BJ (cell line): ENCODE measurements at regions not wholly inside any gene's neighbourhood (a gene's known extent, or its start where the extent isn't known, plus 50 kb on each side); places are given as distances from the start of the nearest gene placed in this dataset.
"Not testable (repeated sequence)": the region's sequence is repeated elsewhere in the genome, so short reads cannot be mapped to it uniquely, and the experiment has no call there.

Experiments used
- CTCF ChIA-PET: fragments of 350-600 bp; formaldehyde crosslinking; extraction: SDS; loops from one replicate; lab custom pipeline; 2021; ENCODE audit warnings: antibody characterized with exemption, inconsistent platforms; lab: Yijun Ruan, JAX
- POLR2A ChIA-PET: fragments of 300-600 bp; sonication (Branson Sonifier 250); formaldehyde crosslinking; extraction: SDS; loops from one replicate; lab custom pipeline; 2021; ENCODE audit warnings: antibody characterized with exemption; lab: Charles Lee
- DNase-seq: peaks from one replicate; pipeline ENCODE4 v3.0.0-alpha.2; 2011; ENCODE audit warnings: low read depth
- H3K27me3 ChIP-seq: 2 replicates; pipeline ENCODE4 v1.6.0; 2011; ENCODE audit warnings: low read length; ENCODE audit not compliant: control insufficient read depth, insufficient read depth
- H3K36me3 ChIP-seq: 2 replicates; pipeline ENCODE4 v1.5.1; 2011; ENCODE audit warnings: low read length; ENCODE audit not compliant: control insufficient read depth, insufficient read depth
- H3K4me3 ChIP-seq: 2 replicates; pipeline ENCODE4 v1.5.1; 2011; ENCODE audit warnings: low read depth, mild to moderate bottlenecking, control low read depth, low read length
- CTCF ChIP-seq: IDR thresholded peaks from 2 replicates; pipeline ENCODE4 v1.5.1; 2011; ENCODE audit warnings: low read depth, mild to moderate bottlenecking, control low read depth, inconsistent platforms, low read length, moderate library complexity; ENCODE audit not compliant: insufficient read depth

- POLR2A ChIA-PET, result no interaction called here
- H3K4me3 ChIP-seq, result no peak overlapping the region
- TF ChIP-seq CTCF, result no peak
- H3K36me3 ChIP-seq, result no peaks in the 10 kb centered on the region
- CTCF ChIA-PET, result no interaction called here
- no peak for DNase-seq
- H3K27me3 ChIP-seq, result no peaks in the 10 kb centered on the region
Observed at GRCh38 chr9:31542384-31543055, 841.9 kb upstream of the ACO1 start.

- Histone ChIP-seq H3K4me3 (no peak overlapping the region), H3K27me3 (no peaks in the 10 kb centered on the region), H3K36me3 (no peaks in the 10 kb centered on the region)
- no peak for TF ChIP-seq CTCF
- CTCF ChIA-PET, result interaction anchor here (0.5 kb wide), 1 partner anchor 906 kb away, joined by 4 read pairs; no protein-coding TSS in a partner anchor
- DNase-seq, result no peak
- POLR2A ChIA-PET, result no interaction called here
Observed at GRCh38 chr9:31554941-31555340, 829.5 kb upstream of the ACO1 start.

DNA sequence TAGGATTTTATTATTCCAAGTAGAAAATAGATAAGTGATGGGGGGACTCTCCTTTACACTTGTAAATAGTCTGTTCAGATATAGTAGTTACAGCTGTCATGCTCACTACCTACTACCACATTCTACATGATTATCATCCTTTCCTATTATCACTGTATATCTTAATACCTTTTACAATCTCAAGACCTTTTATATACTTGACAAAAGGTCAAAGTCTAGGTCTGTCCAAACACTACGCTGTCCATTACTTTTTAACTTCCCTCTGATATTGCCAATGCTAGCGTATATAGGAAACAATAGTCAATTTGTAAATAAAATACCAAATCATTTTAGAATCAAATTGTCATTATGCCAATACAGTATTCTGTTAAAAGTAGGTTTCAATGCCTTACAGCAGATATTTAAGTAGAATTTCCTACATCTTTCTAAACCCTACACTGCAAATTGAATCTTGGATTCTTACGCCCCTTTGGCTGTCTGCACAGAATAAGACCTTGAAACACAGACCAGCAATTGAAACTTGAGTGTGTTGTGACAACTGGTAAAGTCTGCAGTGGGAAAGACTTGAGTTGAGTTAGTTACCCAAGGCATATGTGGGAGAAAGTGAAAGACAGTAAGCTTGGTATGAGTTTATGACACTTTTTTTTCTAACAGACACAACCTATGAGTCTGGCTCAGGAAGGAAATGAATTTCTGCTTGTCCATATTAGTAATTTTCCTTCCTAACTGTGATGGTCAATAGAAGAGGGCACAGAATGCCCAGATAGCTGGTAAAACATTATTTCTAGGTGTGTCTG is 827.6 kb upstream of the ACO1 start:
- no peak for TF ChIP-seq CTCF
- no peaks in the 10 kb centered on the region for H3K36me3 ChIP-seq
- ChIA-PET POLR2A (no interaction called here), CTCF (no interaction called here)
- no peak overlapping the region for H3K4me3 ChIP-seq
- DNase-seq, result no peak
- H3K27me3 ChIP-seq, result no peaks in the 10 kb centered on the region

DNA sequence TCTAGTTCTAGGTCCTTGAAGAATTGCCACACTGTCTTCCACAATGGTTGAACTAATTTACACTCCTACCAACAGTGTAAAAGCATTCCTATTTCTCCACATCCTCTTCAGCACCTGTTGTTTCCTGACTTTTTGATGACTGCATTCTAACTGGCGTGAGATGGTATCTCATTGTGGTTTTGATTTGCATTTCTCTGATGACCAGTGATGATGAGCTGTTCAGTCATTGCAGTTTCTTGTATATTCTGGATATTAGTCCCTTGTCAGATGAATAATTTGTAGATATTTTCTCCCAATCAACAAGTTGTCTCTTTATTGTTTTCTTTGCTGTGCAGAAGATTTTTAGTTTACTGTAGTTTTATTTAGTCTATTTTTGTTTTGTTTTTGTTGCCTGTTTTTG is 812.3 kb upstream of the ACO1 start:
- CTCF ChIA-PET, H3K36me3 ChIP-seq, DNase-seq, POLR2A ChIA-PET, H3K4me3 ChIP-seq, H3K27me3 ChIP-seq: not testable (repeated sequence)

- no peak for TF ChIP-seq CTCF
- no peak for DNase-seq
- CTCF ChIA-PET, result interaction anchor here (1.3 kb wide), 1 partner anchor 32 kb away, joined by 3 read pairs; no protein-coding TSS in a partner anchor
Observed at GRCh38 chr9:31573561-31573960, 810.9 kb upstream of the ACO1 start.

More at GRCh38 chr9:31573561-31573960, 810.9 kb upstream of the ACO1 start:
- H3K4me3 ChIP-seq, result no peak overlapping the region
- no peaks in the 10 kb centered on the region for H3K27me3 ChIP-seq
- POLR2A ChIA-PET, result no interaction called here
- no peaks in the 10 kb centered on the region for H3K36me3 ChIP-seq
